ENCODE measurements at regions not wholly inside any gene's neighbourhood (a gene's known extent, or its start where the extent isn't known, plus 50 kb on each side); places are given as distances from the start of the nearest gene placed in this dataset.

GRCh38 chr4:64857815-64858214 is 448.6 kb upstream of the TECRL start:
- no peak for TF ChIP-seq CTCF (IDR thresholded peaks at IDR 0.05)
- no peak for TF ChIP-seq POLR2A (IDR thresholded peaks at IDR 0.05)
